ENCODE measurements at regions not wholly inside any gene's neighbourhood (a gene's known extent, or its start where the extent isn't known, plus 50 kb on each side); places are given as distances from the start of the nearest gene placed in this dataset.

DNA sequence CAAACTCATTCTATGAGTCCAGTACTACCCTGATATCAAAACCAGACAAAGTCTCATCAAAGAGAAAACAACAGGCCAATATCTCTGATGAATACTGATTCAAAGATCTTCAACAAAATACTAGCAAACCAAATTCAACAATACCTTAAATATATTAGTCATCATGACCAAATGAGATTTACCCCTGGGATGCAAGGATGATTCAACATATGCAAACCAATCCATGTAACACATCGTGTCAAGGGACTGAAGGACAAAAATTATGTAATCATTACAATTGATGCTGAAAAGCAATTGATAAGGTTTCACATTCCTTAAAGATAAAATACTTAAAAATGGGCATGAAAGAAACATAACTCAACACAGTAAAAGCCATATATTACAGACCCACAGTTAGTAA is 1476.9 kb downstream of the SI start:
- Mint-ChIP-seq H3K4me1 (no peaks in the 10 kb centered on the region), H3K27me3 (ENCODE audit: low read depth) (no peaks in the 10 kb centered on the region), H3K36me3 (ENCODE audit: insufficient read depth in 1 of 3, low read depth in 3 of 3) (no peaks in the 10 kb centered on the region), H3K4me3 (no peak overlapping the region), H3K27ac (no peak overlapping the region), H3K9me3 (no peaks in the 10 kb centered on the region)
- H4K8ac ChIP-seq (replicated peaks; ENCODE audit: insufficient read length, low read depth, low read length) = no peak overlapping the region
- no peak overlapping the region for H3K56ac ChIP-seq (ENCODE audit: insufficient read length, low read depth, low read length)
- no peak overlapping the region for H2AK5ac ChIP-seq (ENCODE audit: insufficient read length, low read length)
- no peak for DNase-seq
- no peaks in the 10 kb centered on the region for H3K79me2 ChIP-seq (ENCODE audit: insufficient read depth, low read length)
- H4K5ac ChIP-seq (ENCODE audit: insufficient read length, low read depth, low read length) = no peak overlapping the region
- H2BK15ac ChIP-seq (ENCODE audit: low read depth, low read length) = no peak overlapping the region
- H3K79me1 ChIP-seq (ENCODE audit: insufficient read depth, low read depth, low read length, poor library complexity, severe bottlenecking) = no peaks in the 10 kb centered on the region
- H3K27me3 ChIP-seq (ENCODE audit: insufficient read depth, low read length) = no peaks in the 10 kb centered on the region
- H3K9me3 ChIP-seq (ENCODE audit: control insufficient read depth, low read depth, low read length) = no peaks in the 10 kb centered on the region
- no peak overlapping the region for H2AFZ ChIP-seq (ENCODE audit: low read length)
- H2BK5ac ChIP-seq (ENCODE audit: insufficient read length, low read length) = no peak overlapping the region
- H3K4ac ChIP-seq (ENCODE audit: low read depth, low read length) = no peak overlapping the region
- H3K14ac ChIP-seq (ENCODE audit: insufficient read depth, low read length) = no peak overlapping the region
- H2BK12ac ChIP-seq (ENCODE audit: insufficient read length, low read depth, low read length) = no peak overlapping the region
- H4K20me1 ChIP-seq (ENCODE audit: control insufficient read depth, insufficient read depth, insufficient read length) = no peaks in the 10 kb centered on the region
- H3K4me1 ChIP-seq (ENCODE audit: insufficient read depth, low read length) = no peaks in the 10 kb centered on the region
- no peak overlapping the region for H3K18ac ChIP-seq (ENCODE audit: insufficient read length, low read depth, low read length)
- no peak overlapping the region for H2BK20ac ChIP-seq (ENCODE audit: low read depth, low read length, poor library complexity, severe bottlenecking)
- H3K4me2 ChIP-seq (ENCODE audit: insufficient read depth, insufficient read length, low read length) = no peak overlapping the region
- no CpG with 5 or more reads among the region's 1 CpG for WGBS (ENCODE audit: extremely low coverage, insufficient read length, low lambda C conversion rate)
- H4K91ac ChIP-seq (ENCODE audit: insufficient read length, low read depth, low read length) = no peak overlapping the region
- H2BK120ac ChIP-seq (ENCODE audit: low read depth, low read length, poor library complexity, severe bottlenecking) = no peak overlapping the region
- no peak overlapping the region for H3T11ph ChIP-seq (ENCODE audit: low read length)
- no peak overlapping the region for H3K9ac ChIP-seq (ENCODE audit: extremely low read depth, insufficient read length, low read length)
- H3K23me2 ChIP-seq (ENCODE audit: insufficient read length, low read depth, low read length, poor library complexity, severe bottlenecking) = no peaks in the 10 kb centered on the region
- TF ChIP-seq, protein P1, sequence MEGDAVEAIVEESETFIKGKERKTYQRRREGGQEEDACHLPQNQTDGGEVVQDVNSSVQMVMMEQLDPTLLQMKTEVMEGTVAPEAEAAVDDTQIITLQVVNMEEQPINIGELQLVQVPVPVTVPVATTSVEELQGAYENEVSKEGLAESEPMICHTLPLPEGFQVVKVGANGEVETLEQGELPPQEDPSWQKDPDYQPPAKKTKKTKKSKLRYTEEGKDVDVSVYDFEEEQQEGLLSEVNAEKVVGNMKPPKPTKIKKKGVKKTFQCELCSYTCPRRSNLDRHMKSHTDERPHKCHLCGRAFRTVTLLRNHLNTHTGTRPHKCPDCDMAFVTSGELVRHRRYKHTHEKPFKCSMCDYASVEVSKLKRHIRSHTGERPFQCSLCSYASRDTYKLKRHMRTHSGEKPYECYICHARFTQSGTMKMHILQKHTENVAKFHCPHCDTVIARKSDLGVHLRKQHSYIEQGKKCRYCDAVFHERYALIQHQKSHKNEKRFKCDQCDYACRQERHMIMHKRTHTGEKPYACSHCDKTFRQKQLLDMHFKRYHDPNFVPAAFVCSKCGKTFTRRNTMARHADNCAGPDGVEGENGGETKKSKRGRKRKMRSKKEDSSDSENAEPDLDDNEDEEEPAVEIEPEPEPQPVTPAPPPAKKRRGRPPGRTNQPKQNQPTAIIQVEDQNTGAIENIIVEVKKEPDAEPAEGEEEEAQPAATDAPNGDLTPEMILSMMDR (conservative IDR thresholded peaks at IDR 0.05) = no peak
- no peak overlapping the region for H3K23ac ChIP-seq (ENCODE audit: insufficient read length, low read depth, low read length)
- no peak overlapping the region for H3K27ac ChIP-seq (ENCODE audit: insufficient read length, low read depth, low read length)
